Activated B cell treated with CpG ODN at 0.5 μM for 24 hours (primary cell): ENCODE measurements at regions not wholly inside any gene's neighbourhood (a gene's known extent, or its start where the extent isn't known, plus 50 kb on each side); places are given as distances from the start of the nearest gene placed in this dataset.

Experiments used
- ATAC-seq: fragments of 200-7000 bp; cut with Tn5 transposase; one replicate; pipeline ENCODE4 v1.10.0; 2021; ENCODE audit warnings: low read depth, mild to moderate bottlenecking, moderate library complexity
- CTCF ChIA-PET: fragments of 350-600 bp; sonication (Branson Sonifier 250); formaldehyde crosslinking; loops from one replicate; lab custom pipeline; 2021; ENCODE audit warnings: antibody characterized with exemption; lab: Charles Lee
- POLR2A ChIA-PET: fragments of 350-600 bp; sonication (Branson Sonifier 250); formaldehyde crosslinking; loops from one replicate; lab custom pipeline; 2021; ENCODE audit warnings: antibody characterized with exemption; lab: Charles Lee
- DNase-seq: peaks from one replicate; pipeline ENCODE4 v3.0.0; 2022
- H3K27ac Mint-ChIP-seq: one replicate; pipeline ENCODE4 v1.8.0; 2020; ENCODE audit warnings: mixed read lengths
- H3K27me3 Mint-ChIP-seq: one replicate; pipeline ENCODE4 v1.8.0; 2021; ENCODE audit warnings: mixed read lengths
- H3K36me3 Mint-ChIP-seq: one replicate; pipeline ENCODE4 v1.8.0; 2021; ENCODE audit warnings: low read depth, mixed read lengths
- H3K4me1 Mint-ChIP-seq: one replicate; pipeline ENCODE4 v1.8.0; 2021; ENCODE audit warnings: mixed read lengths
- H3K4me3 Mint-ChIP-seq: one replicate; pipeline ENCODE4 v1.8.0; 2020; ENCODE audit warnings: mild to moderate bottlenecking, mixed read lengths
- H3K9me3 Mint-ChIP-seq: one replicate; pipeline ENCODE4 v1.8.0; 2020; ENCODE audit warnings: mixed read lengths
- CTCF ChIP-seq: fragments of 200-600 bp; IDR thresholded peaks from one replicate; pipeline ENCODE4 v1.8.0; 2022; ENCODE audit warnings: antibody characterized with exemption, mild to moderate bottlenecking
- intact Hi-C: fragments of 100-400 bp; cut with micrococcal nuclease; formaldehyde crosslinking; loops from one replicate; pipeline ENCODE4 v1.15.1; 2024

GRCh38 chr3:164418414-164418813 is 659.9 kb downstream of the SI start:
- TF ChIP-seq CTCF = no peak
- Mint-ChIP-seq H3K27me3 (no peaks in the 10 kb centered on the region), H3K9me3 (peaks cover 3% of the 10 kb centered on the region), H3K27ac (no peak overlapping the region), H3K36me3 (no peaks in the 10 kb centered on the region), H3K4me3 (no peak overlapping the region), H3K4me1 (no peaks in the 10 kb centered on the region)
- CTCF ChIA-PET = no interaction called here
- POLR2A ChIA-PET = no interaction called here
- intact Hi-C loops = no loop called here
- DNase-seq (no peak), ATAC-seq (no peak)

- Mint-ChIP-seq H3K9me3 (peaks cover 3% of the 10 kb centered on the region), H3K4me3 (no peak overlapping the region), H3K4me1 (no peaks in the 10 kb centered on the region), H3K27me3 (no peaks in the 10 kb centered on the region), H3K36me3 (no peaks in the 10 kb centered on the region), H3K27ac (no peak overlapping the region)
- POLR2A ChIA-PET = no interaction called here
- CTCF ChIA-PET = no interaction called here
- TF ChIP-seq CTCF = no peak
- DNase-seq (no peak), ATAC-seq (no peak)
- intact Hi-C loops = no loop called here
Observed at GRCh38 chr3:164417955-164418354, 660.3 kb downstream of the SI start.

- Mint-ChIP-seq H3K4me3 (no peak overlapping the region), H3K9me3 (peaks cover 3% of the 10 kb centered on the region), H3K27me3 (no peaks in the 10 kb centered on the region), H3K36me3 (no peaks in the 10 kb centered on the region), H3K27ac (no peak overlapping the region), H3K4me1 (no peaks in the 10 kb centered on the region)
- POLR2A ChIA-PET = no interaction called here
- TF ChIP-seq CTCF = no peak
- DNase-seq (no peak), ATAC-seq (no peak)
- intact Hi-C loops = no loop called here
- CTCF ChIA-PET = no interaction called here
Observed at GRCh38 chr3:164416491-164417222, 661.6 kb downstream of the SI start.

- intact Hi-C loops = no loop called here
- Mint-ChIP-seq H3K36me3 (no peaks in the 10 kb centered on the region), H3K4me1 (no peaks in the 10 kb centered on the region), H3K27me3 (no peaks in the 10 kb centered on the region), H3K4me3 (no peak overlapping the region), H3K9me3 (peaks cover 5% of the 10 kb centered on the region), H3K27ac (no peak overlapping the region)
- no peak for ATAC-seq
- CTCF ChIA-PET = no interaction called here
- POLR2A ChIA-PET = no interaction called here
- no peak for DNase-seq
- TF ChIP-seq CTCF = no peak
Observed at GRCh38 chr3:164408326-164408725, 670.0 kb downstream of the SI start.

GRCh38 chr3:164407111-164407510 is 671.2 kb downstream of the SI start:
- DNase-seq = no peak
- Mint-ChIP-seq H3K9me3 (peaks cover 10% of the 10 kb centered on the region), H3K27ac (no peak overlapping the region), H3K4me1 (no peaks in the 10 kb centered on the region), H3K4me3 (no peak overlapping the region), H3K36me3 (no peaks in the 10 kb centered on the region), H3K27me3 (no peaks in the 10 kb centered on the region)
- ChIA-PET CTCF (no interaction called here), POLR2A (no interaction called here)
- intact Hi-C loops = no loop called here
- TF ChIP-seq CTCF = no peak
- ATAC-seq = no peak
